ENCODE measurements at regions not wholly inside any gene's neighbourhood (a gene's known extent, or its start where the extent isn't known, plus 50 kb on each side); places are given as distances from the start of the nearest gene placed in this dataset.

DNA sequence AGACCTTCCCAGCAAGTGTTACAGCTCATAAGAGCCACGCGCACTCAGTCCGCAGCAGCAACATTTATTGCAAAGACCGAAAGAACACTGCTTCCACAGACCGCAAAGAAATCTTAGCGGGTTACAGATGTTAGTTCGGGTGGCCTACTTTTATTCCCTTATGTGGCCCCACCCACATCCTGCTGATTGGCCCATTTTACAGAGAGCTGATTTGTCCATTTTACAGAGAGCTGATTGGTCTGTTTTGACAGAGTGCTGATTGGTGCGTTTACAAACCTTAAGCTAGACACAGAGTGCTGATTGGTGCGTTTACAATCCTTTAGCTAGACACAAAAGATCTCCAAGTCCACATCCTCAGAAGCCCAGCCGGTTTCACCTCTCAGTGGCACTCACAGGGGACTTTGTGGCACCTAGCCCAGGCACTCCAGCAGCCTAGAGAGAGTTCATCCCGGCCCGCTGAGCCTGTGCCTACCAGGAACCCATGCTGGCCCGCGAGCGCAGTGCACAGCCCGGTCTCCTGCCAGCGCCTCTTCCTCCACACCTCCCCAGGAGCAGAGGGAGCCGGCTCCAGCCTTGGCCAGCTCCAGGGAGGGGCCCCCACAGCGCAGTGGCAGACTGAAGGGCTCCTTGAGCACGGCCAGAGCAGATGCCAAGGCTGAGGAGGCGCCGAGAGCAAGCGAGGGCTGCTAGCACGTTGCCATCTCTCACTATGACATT, 244.3 kb upstream of the TSHZ2 start:
- TF ChIP-seq, protein P1, sequence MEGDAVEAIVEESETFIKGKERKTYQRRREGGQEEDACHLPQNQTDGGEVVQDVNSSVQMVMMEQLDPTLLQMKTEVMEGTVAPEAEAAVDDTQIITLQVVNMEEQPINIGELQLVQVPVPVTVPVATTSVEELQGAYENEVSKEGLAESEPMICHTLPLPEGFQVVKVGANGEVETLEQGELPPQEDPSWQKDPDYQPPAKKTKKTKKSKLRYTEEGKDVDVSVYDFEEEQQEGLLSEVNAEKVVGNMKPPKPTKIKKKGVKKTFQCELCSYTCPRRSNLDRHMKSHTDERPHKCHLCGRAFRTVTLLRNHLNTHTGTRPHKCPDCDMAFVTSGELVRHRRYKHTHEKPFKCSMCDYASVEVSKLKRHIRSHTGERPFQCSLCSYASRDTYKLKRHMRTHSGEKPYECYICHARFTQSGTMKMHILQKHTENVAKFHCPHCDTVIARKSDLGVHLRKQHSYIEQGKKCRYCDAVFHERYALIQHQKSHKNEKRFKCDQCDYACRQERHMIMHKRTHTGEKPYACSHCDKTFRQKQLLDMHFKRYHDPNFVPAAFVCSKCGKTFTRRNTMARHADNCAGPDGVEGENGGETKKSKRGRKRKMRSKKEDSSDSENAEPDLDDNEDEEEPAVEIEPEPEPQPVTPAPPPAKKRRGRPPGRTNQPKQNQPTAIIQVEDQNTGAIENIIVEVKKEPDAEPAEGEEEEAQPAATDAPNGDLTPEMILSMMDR (IDR thresholded peaks at IDR 0.05 in 8 of 11, conservative IDR thresholded peaks at IDR 0.05 in 3 of 11): no peak
- no peak for TF ChIP-seq POLR2AphosphoS5 (IDR thresholded peaks at IDR 0.05)
- no peak for TF ChIP-seq POLR2A (IDR thresholded peaks at IDR 0.05)

All from spleen (tissue), 7 donors.